HEK293T (cell line): ENCODE measurements at regions not wholly inside any gene's neighbourhood (a gene's known extent, or its start where the extent isn't known, plus 50 kb on each side); places are given as distances from the start of the nearest gene placed in this dataset.

ENCODE experiments used
- CTCF ChIA-PET: fragments of 350-600 bp; formaldehyde crosslinking; extraction: SDS; loops from one replicate; lab custom pipeline; 2021; ENCODE audit warnings: antibody characterized with exemption, inconsistent platforms; lab: Yijun Ruan, JAX
- POLR2A ChIA-PET: fragments of 350-600 bp; formaldehyde crosslinking; extraction: SDS; loops from one replicate; lab custom pipeline; 2020; ENCODE audit warnings: antibody characterized with exemption, inconsistent platforms; lab: Yijun Ruan, JAX
- DNase-seq: peaks from one replicate; pipeline ENCODE4 v3.0.0; 2012; ENCODE audit warnings: mixed read lengths; ENCODE audit errors: extremely low spot score
- ARNT ChIP-seq: fragments of 450-650 bp; IDR thresholded peaks from 2 replicates; pipeline ENCODE4 v1.6.1; 2017; ENCODE audit warnings: mild to moderate bottlenecking
- BHLHE40 ChIP-seq: fragments of 450-650 bp; IDR thresholded peaks from 2 replicates; pipeline ENCODE4 v1.6.1; 2016; ENCODE audit warnings: mild to moderate bottlenecking, moderate library complexity, borderline replicate concordance
- CTBP1 ChIP-seq: fragments of 450-650 bp; IDR thresholded peaks from 2 replicates; pipeline ENCODE4 v1.6.1; 2016; ENCODE audit warnings: borderline replicate concordance
- ELF4 ChIP-seq: fragments of 450-650 bp; IDR thresholded peaks from 2 replicates; pipeline ENCODE4 v1.6.1; 2017; ENCODE audit warnings: antibody characterized with exemption
- FOXA1 ChIP-seq: fragments of 450-650 bp; IDR thresholded peaks from 2 replicates; pipeline ENCODE4 v1.6.1; 2016; ENCODE audit warnings: mild to moderate bottlenecking
- FOXK2 ChIP-seq: fragments of 450-650 bp; IDR thresholded peaks from 2 replicates; pipeline ENCODE4 v1.6.1; 2016; ENCODE audit warnings: mild to moderate bottlenecking
- FOXM1 ChIP-seq: fragments of 450-650 bp; IDR thresholded peaks from 2 replicates; pipeline ENCODE4 v1.6.1; 2017; ENCODE audit warnings: mild to moderate bottlenecking, borderline replicate concordance
- HDGF ChIP-seq: fragments of 450-650 bp; IDR thresholded peaks from 2 replicates; pipeline ENCODE4 v1.6.1; 2017; ENCODE audit warnings: antibody characterized with exemption, borderline replicate concordance
- L3MBTL2 ChIP-seq: fragments of 450-650 bp; conservative IDR thresholded peaks from 2 replicates; pipeline ENCODE4 v1.6.1; 2016; ENCODE audit warnings: mild to moderate bottlenecking
- LEF1 ChIP-seq: fragments of 450-650 bp; IDR thresholded peaks from 2 replicates; pipeline ENCODE4 v1.6.1; 2017; ENCODE audit warnings: mild to moderate bottlenecking, borderline replicate concordance
- NFRKB ChIP-seq: fragments of 450-650 bp; IDR thresholded peaks from 2 replicates; pipeline ENCODE4 v1.6.1; 2016; ENCODE audit warnings: mild to moderate bottlenecking, moderate library complexity
- SP1 ChIP-seq: fragments of 450-650 bp; IDR thresholded peaks from 2 replicates; pipeline ENCODE4 v1.6.1; 2017
- SUZ12 ChIP-seq: fragments of 450-650 bp; IDR thresholded peaks from 2 replicates; pipeline ENCODE4 v1.6.1; 2016; ENCODE audit warnings: mild to moderate bottlenecking
- TARDBP ChIP-seq: fragments of 450-650 bp; IDR thresholded peaks from 2 replicates; pipeline ENCODE4 v1.6.1; 2016
- ZNF384 ChIP-seq: fragments of 450-650 bp; IDR thresholded peaks from 2 replicates; pipeline ENCODE4 v1.6.1; 2016
- TF ChIP-seq, protein P1 (sequence below): fragments of 450-650 bp; IDR thresholded peaks from 2 replicates; pipeline ENCODE4 v1.6.1; 2016

DNA sequence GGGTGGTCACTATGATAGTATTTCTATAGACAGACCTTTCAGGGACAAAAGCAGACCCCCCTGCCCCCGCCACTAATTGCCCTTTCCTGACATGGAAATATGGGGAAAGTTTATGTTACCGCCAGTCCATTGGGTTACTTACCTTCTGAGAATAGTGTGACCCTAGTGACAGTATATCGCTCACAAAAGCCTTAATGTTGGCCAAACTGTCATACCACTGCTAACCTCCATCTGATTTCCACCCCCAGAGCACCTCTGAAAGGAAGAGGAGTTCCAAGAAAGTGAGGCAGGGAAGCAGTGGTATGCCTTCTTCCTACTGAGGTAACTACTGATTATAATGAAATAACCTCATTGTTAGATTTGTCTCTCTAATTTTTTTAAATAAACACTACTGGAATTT lies 67.5 kb upstream of the CCDC91 start:
- TF ChIP-seq CTBP1 (no peak), SUZ12 (no peak), L3MBTL2 (no peak), BHLHE40 (no peak), HDGF (no peak), NFRKB (no peak), ZNF384 (no peak), FOXA1 (no peak), FOXM1 (no peak), TARDBP (no peak)
- TF ChIP-seq, protein P1, sequence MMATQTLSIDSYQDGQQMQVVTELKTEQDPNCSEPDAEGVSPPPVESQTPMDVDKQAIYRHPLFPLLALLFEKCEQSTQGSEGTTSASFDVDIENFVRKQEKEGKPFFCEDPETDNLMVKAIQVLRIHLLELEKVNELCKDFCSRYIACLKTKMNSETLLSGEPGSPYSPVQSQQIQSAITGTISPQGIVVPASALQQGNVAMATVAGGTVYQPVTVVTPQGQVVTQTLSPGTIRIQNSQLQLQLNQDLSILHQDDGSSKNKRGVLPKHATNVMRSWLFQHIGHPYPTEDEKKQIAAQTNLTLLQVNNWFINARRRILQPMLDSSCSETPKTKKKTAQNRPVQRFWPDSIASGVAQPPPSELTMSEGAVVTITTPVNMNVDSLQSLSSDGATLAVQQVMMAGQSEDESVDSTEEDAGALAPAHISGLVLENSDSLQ, result no peak
- DNase-seq, result no peak
- ChIA-PET CTCF (no interaction called here), POLR2A (no interaction called here)

DNA sequence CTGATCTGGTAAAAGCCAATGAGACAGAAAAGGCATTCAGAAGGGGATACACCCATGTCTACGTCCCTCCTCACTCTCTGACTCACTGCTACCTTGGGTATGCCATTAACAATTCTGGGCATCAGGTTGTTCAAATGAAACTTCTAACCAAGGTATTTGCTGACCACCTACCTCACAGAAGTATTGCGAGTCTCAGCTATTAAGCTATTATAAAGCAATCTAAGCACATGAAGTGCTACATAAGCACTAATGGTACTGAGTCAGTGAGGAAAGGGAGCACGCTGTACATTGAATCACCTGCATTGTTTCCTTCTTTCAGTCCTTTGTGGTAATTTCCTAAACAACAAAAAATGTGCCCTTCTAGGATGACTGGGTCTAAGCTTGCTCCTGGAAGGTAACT lies 62.8 kb upstream of the CCDC91 start:
- CTCF ChIA-PET, result interaction anchor here (0.6 kb wide), 2 partner anchors 11 to 624 kb away, joined by 3 read pairs; no protein-coding TSS in a partner anchor
- TF ChIP-seq FOXA1 (no peak), FOXM1 (no peak), TARDBP (no peak), FOXK2 (no peak), LEF1 (no peak), CTBP1 (no peak), BHLHE40 (no peak), SP1 (no peak), ELF4 (no peak), L3MBTL2 (no peak), ARNT (no peak), HDGF (no peak), ZNF384 (no peak), SUZ12 (no peak), NFRKB (no peak)
- TF ChIP-seq, protein P1, result no peak
- DNase-seq, result no peak

DNA sequence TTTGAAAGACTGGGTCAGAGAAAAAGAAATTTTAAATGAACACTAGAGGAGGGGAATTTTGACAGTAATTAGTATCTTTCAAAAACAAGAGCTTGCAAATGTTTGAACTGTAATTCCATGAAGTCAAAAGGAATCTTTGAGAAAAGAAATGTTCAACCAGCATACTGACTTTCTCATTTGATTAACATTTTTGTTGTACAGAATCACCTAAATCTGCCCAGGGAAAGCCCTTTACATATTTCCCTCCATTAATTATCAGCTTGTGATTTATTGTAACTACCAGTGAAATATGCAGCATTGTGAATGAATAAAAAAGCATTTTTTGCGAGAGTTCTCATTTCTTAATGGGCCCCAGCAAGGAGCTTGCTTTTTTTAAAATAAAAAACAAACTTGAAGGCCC lies 61.2 kb upstream of the CCDC91 start:
- TF ChIP-seq SUZ12 (no peak), BHLHE40 (no peak), TARDBP (no peak), L3MBTL2 (no peak), FOXM1 (no peak), ELF4 (no peak), FOXA1 (no peak), ARNT (no peak), HDGF (no peak), SP1 (no peak), CTBP1 (no peak), ZNF384 (no peak), NFRKB (no peak), LEF1 (no peak), FOXK2 (no peak)
- TF ChIP-seq, protein P1, result no peak
- CTCF ChIA-PET, result no interaction called here
- POLR2A ChIA-PET, result no interaction called here
- no peak for DNase-seq

More for the DNA sequence above, 62.8 kb upstream of the CCDC91 start:
- POLR2A ChIA-PET, result no interaction called here

DNA sequence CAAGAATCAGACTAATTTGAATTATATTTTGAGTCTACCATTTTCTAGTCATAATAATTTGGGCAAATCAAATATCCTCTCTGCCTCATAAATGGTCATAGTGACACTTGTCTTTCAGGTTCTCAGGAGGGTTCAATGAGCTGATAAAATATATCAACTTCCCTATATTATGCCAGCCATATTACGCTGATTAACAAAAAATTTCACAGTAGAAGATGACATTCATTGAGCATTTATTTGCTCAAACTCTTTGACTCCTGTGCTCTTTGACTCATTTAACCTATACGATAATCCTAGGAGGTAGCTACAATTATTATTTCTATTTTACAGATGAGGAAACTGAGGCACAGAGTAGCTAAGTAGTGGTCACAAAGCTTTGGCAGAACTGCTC lies 60.0 kb upstream of the CCDC91 start:
- CTCF ChIA-PET, result no interaction called here
- TF ChIP-seq SUZ12, result no peak
- TF ChIP-seq CTBP1, result no peak
- TF ChIP-seq SP1, result no peak
- TF ChIP-seq HDGF, result no peak
- no peak for TF ChIP-seq ARNT

DNA sequence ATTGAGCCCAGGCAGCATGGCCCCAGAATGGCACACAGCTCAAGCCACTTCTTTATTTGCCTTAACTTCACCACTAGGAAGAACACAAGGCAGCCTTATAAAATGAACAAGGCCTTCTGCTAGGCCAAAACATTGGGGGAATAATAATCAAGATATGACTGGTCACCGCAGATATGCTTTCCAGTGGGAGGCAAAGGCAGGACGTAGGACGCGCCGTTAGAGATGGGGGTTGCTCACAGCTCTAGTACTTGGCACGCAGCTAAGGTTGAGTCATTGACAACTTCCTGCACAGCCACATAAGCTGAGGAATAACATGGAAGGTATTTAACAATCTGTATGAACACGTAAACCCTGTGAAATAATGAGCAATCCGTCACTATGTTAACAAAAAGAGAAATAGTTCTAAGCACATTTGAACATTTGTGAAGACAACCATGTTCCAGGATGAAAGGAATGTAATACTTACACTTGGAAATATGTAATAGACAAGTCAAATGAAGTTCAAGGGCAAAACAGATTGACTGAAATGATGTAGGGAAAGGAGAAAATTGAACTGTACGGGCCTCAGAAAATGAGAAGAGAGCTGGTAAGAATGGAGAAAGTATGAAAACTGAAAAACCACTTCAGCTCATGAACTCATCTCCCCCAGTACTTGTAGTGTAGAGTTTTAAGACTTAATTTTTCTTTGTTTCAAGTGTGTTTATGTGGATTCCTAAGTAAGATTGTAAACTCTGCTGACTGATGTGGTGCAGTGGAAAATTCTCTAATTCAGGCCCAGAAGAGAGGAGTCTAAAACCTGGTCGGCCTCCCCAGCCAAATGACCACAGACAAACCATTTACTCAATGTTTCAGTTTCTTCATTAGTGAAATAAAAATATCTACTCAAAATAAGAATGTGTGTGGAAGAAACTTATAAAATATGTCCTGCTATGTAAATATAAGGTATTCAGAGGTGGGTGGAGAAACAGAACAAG lies 59.3 kb upstream of the CCDC91 start:
- TF ChIP-seq FOXK2, result no peak
- no peak for TF ChIP-seq ZNF384
- TF ChIP-seq L3MBTL2, result no peak
- no peak for TF ChIP-seq SP1
- CTCF ChIA-PET, result no interaction called here
- POLR2A ChIA-PET, result no interaction called here
- DNase-seq, result no peak

More for the DNA sequence above, 60.0 kb upstream of the CCDC91 start:
- POLR2A ChIA-PET, result no interaction called here
- no peak for DNase-seq

DNA sequence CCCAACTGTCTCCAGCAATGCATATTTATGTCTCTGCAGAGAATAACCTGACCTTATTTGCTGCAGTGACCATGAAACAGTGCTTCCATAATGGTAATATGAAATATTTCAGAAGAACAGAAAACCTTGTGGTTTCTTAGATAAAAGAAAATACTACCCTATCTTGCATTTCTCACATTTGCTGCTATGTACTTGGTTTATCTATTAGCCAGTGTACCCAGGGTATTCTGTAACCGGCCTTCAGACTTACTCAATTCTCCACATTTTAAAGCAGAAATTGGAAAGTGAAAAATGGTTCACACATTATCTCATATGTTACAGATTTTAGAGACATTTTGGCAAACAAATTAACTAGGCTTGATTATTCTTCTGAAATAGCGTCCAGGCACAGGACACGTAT lies 57.9 kb upstream of the CCDC91 start:
- POLR2A ChIA-PET, result no interaction called here
- no peak for DNase-seq
- CTCF ChIA-PET, result no interaction called here
- TF ChIP-seq HDGF, result no peak
- TF ChIP-seq, protein P1, result no peak
- TF ChIP-seq L3MBTL2, result no peak
- TF ChIP-seq FOXM1, result no peak
- TF ChIP-seq FOXK2, result no peak
- TF ChIP-seq LEF1, result no peak
- TF ChIP-seq FOXA1, result no peak
- no peak for TF ChIP-seq ELF4
